Panc1 (cell line): ENCODE measurements at regions not wholly inside any gene's neighbourhood (a gene's known extent, or its start where the extent isn't known, plus 50 kb on each side); places are given as distances from the start of the nearest gene placed in this dataset.

Experiments
- ATAC-seq: fragments of 200-7000 bp; cut with Tn5 transposase; 2 replicates; pipeline ENCODE4 v1.9.1; 2020; ENCODE audit warnings: mild to moderate bottlenecking, moderate library complexity
- BruUV-seq: library from RNA; stranded (reverse); fragments of 400-500 nt; replicated peaks from 2 replicates; lab custom pipeline; 2021; lab: Mats Ljungman, UMichigan
- CTCF ChIA-PET: fragments of 300-600 bp; sonication (Branson Sonifier 250); formaldehyde crosslinking; loops from one replicate; lab custom pipeline; 2022; ENCODE audit warnings: antibody characterized with exemption; lab: Charles Lee
- POLR2A ChIA-PET: fragments of 300-600 bp; sonication (Branson Sonifier 250); formaldehyde crosslinking; loops from one replicate; lab custom pipeline; 2022; ENCODE audit warnings: antibody characterized with exemption; lab: Charles Lee
- DNase-seq: peaks from one replicate; pipeline ENCODE4 v3.0.0-alpha.2; 2010; ENCODE audit warnings: low read depth, low spot score
- H3K27ac ChIP-seq: 2 replicates; pipeline ENCODE4 v1.5.1; 2011; ENCODE audit warnings: mild to moderate bottlenecking, low read length, inconsistent platforms
- H3K27me3 ChIP-seq: fragments of 200-500 bp; sonication (Bioruptor generic); 2 replicates; pipeline ENCODE4 v1.6.0; 2014; ENCODE audit warnings: low read length, inconsistent platforms; ENCODE audit not compliant: control insufficient read depth, insufficient read depth
- H3K36me3 ChIP-seq: fragments of 200-500 bp; sonication (Bioruptor generic); 2 replicates; pipeline ENCODE4 v1.5.1; 2014; ENCODE audit warnings: inconsistent platforms, mild to moderate bottlenecking, low read length, moderate library complexity; ENCODE audit not compliant: control insufficient read depth, insufficient read depth
- H3K4me1 ChIP-seq: 2 replicates; pipeline ENCODE4 v1.5.1; 2011; ENCODE audit warnings: inconsistent platforms, mild to moderate bottlenecking, low read length, moderate library complexity; ENCODE audit not compliant: control insufficient read depth, insufficient read depth
- H3K4me3 ChIP-seq, 2 experiments: 2 replicates each; pipeline ENCODE4 v1.5.1; 2011 to 2012; ENCODE audit warnings: low read depth in 2 of 2, low read length in 2 of 2, mild to moderate bottlenecking in 2 of 2, inconsistent platforms in 1 of 2, moderate library complexity in 1 of 2
- H3K9me3 ChIP-seq: fragments of 200-500 bp; sonication (Bioruptor generic); 2 replicates; pipeline ENCODE4 v1.5.1; 2014; ENCODE audit warnings: low read depth, mild to moderate bottlenecking, inconsistent platforms, low read length, moderate library complexity; ENCODE audit not compliant: control insufficient read depth, insufficient read depth
- CTCF ChIP-seq: fragments of 450-650 bp; IDR thresholded peaks from 2 replicates; pipeline ENCODE4 v1.5.1; 2017; ENCODE audit warnings: mild to moderate bottlenecking
- POLR2AphosphoS5 ChIP-seq: IDR thresholded peaks from 2 replicates; pipeline ENCODE4 v1.6.1; 2012; ENCODE audit warnings: mild to moderate bottlenecking, low read depth, low read length, moderate library complexity
- SIN3A ChIP-seq: IDR thresholded peaks from 2 replicates; pipeline ENCODE4 v1.6.1; 2012; ENCODE audit warnings: low read depth, mild to moderate bottlenecking, low read length, moderate library complexity, borderline replicate concordance; ENCODE audit not compliant: insufficient read depth
- TCF7L2 ChIP-seq: IDR thresholded peaks from 2 replicates; pipeline ENCODE4 v1.6.1; 2011; ENCODE audit warnings: mild to moderate bottlenecking, low read depth, low read length, inconsistent platforms
- in situ Hi-C: cut with HindIII; loops from 2 replicates; pipeline ENCODE4 v1.10.0; 2016; ENCODE audit warnings: low sequenced_read_pairs, low pct_unique_long_range_greater_than_20kb
- intact Hi-C: fragments of 100-400 bp; cut with micrococcal nuclease; formaldehyde crosslinking; loops from one replicate; pipeline ENCODE4 v1.10.0; 2022; ENCODE audit not compliant: unreplicated experiment
- TF ChIP-seq, protein P1 (sequence below), 2 experiments: IDR thresholded peaks; 2 replicates each; pipeline ENCODE4 v1.6.1; 2011 to 2012; ENCODE audit warnings: low read depth in 2 of 2, control low read depth in 1 of 2, low read length in 1 of 2, mild to moderate bottlenecking in 1 of 2, moderate library complexity in 1 of 2; ENCODE audit not compliant: insufficient read depth in 1 of 2

GRCh38 chr10:63755441-63755840, 234.2 kb downstream of the REEP3 start:
- H3K36me3 ChIP-seq = no peaks in the 10 kb centered on the region
- POLR2A ChIA-PET = no interaction called here
- in situ Hi-C loops = no loop called here
- H3K27ac ChIP-seq = no peak overlapping the region
- TF ChIP-seq, protein P1, sequence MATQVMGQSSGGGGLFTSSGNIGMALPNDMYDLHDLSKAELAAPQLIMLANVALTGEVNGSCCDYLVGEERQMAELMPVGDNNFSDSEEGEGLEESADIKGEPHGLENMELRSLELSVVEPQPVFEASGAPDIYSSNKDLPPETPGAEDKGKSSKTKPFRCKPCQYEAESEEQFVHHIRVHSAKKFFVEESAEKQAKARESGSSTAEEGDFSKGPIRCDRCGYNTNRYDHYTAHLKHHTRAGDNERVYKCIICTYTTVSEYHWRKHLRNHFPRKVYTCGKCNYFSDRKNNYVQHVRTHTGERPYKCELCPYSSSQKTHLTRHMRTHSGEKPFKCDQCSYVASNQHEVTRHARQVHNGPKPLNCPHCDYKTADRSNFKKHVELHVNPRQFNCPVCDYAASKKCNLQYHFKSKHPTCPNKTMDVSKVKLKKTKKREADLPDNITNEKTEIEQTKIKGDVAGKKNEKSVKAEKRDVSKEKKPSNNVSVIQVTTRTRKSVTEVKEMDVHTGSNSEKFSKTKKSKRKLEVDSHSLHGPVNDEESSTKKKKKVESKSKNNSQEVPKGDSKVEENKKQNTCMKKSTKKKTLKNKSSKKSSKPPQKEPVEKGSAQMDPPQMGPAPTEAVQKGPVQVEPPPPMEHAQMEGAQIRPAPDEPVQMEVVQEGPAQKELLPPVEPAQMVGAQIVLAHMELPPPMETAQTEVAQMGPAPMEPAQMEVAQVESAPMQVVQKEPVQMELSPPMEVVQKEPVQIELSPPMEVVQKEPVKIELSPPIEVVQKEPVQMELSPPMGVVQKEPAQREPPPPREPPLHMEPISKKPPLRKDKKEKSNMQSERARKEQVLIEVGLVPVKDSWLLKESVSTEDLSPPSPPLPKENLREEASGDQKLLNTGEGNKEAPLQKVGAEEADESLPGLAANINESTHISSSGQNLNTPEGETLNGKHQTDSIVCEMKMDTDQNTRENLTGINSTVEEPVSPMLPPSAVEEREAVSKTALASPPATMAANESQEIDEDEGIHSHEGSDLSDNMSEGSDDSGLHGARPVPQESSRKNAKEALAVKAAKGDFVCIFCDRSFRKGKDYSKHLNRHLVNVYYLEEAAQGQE (IDR thresholded peaks at IDR 0.05; ENCODE audit: insufficient read depth in 1 of 2, low read depth in 2 of 2, low read length in 1 of 2) = no peak
- no peak for TF ChIP-seq TCF7L2
- TF ChIP-seq SIN3A = no peak
- no peak for TF ChIP-seq CTCF
- H3K9me3 ChIP-seq = no peaks in the 10 kb centered on the region
- H3K27me3 ChIP-seq = no peaks in the 10 kb centered on the region; the same call in 1 of the 2 replicates
- intact Hi-C loops = no loop called here
- CTCF ChIA-PET = no interaction called here
- DNase-seq = no peak
- no peak; the same call in 1 of the 2 replicates for ATAC-seq
- no peaks in the 10 kb centered on the region for H3K4me1 ChIP-seq
- BruUV-seq = no TSS peak
- no peak overlapping the region for H3K4me3 ChIP-seq

GRCh38 chr10:63757067-63757466, 235.9 kb downstream of the REEP3 start:
- no peak overlapping the region for H3K4me3 ChIP-seq
- in situ Hi-C loops = no loop called here
- TF ChIP-seq CTCF (no peak), POLR2AphosphoS5 (no peak)
- TF ChIP-seq, protein P1 (IDR thresholded peaks at IDR 0.05; ENCODE audit: insufficient read depth in 1 of 2, low read depth in 2 of 2, low read length in 1 of 2) = no peak
- DNase-seq = no peak
- H3K4me1 ChIP-seq = no peaks in the 10 kb centered on the region
- intact Hi-C loops = no loop called here
- H3K9me3 ChIP-seq = no peaks in the 10 kb centered on the region
- no peaks in the 10 kb centered on the region for H3K36me3 ChIP-seq
- no peaks in the 10 kb centered on the region; the same call in 1 of the 2 replicates for H3K27me3 ChIP-seq
- H3K27ac ChIP-seq = no peak overlapping the region
- no TSS peak for BruUV-seq
- ChIA-PET CTCF (no interaction called here), POLR2A (no interaction called here)
- ATAC-seq = no peak
